ENCODE measurements at regions not wholly inside any gene's neighbourhood (a gene's known extent, or its start where the extent isn't known, plus 50 kb on each side); places are given as distances from the start of the nearest gene placed in this dataset.

DNA sequence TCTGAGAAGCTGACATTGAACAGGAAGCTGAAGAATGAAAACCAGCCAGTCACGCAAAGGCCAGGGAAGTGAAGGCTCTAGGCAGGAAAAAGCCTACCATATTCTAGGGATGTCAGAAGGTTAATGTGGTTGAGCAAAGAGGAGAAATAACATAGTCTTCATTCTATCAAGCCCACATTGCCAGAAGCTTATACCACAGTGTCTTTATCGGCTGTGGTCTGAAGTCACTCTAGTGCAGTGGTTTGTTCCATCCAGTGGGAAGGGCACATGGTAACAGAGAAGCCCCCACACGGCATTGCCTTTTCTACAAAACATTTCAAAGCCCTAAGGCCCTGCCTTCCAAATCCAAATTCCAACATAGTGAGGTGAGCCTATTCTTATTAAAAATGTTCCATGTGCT, 311.3 kb downstream of the TNS1 start:
- Histone ChIP-seq H3K9ac (ENCODE audit: low read depth, low read length) (no peak overlapping the region), H3K27ac (ENCODE audit: low read depth, low read length) (no peak overlapping the region), H3K4me3 (ENCODE audit: low read length) (no peak overlapping the region), H3K36me3 (ENCODE audit: insufficient read depth, low read length) (no peaks in the 10 kb centered on the region), H3K4me1 (ENCODE audit: insufficient read depth, low read length) (no peaks in the 10 kb centered on the region), H3K27me3 (ENCODE audit: insufficient read depth, low read length) (peaks cover 12% of the 10 kb centered on the region; the same call in 1 of the 2 replicates), H3K9me3 (ENCODE audit: insufficient read depth, low read depth, low read length) (no peaks in the 10 kb centered on the region)
- WGBS = 94% methylated on average over 3 of the region's 3 CpGs

DNA sequence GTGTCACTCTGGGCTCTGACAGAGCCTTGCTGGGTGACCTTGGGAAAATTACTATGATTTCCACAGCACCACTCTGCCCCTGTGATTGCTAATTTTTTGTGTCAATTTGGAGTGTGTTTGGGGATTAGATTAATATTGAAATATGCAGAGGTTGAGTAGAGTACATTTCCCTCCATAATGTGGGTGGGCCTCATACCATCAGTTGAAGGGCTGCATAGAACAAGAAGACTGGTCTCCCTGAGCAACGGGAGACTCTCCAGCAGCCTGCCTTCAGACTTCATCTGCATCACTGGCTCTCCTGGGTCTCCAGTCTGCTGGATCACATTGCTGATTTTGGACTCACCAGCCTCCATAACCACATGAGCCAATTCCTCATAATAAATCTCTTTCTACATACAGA, 313.7 kb downstream of the TNS1 start:
- Histone ChIP-seq H3K4me1 (ENCODE audit: insufficient read depth, low read length) (no peaks in the 10 kb centered on the region), H3K36me3 (ENCODE audit: insufficient read depth, low read length) (no peaks in the 10 kb centered on the region), H3K9ac (ENCODE audit: low read depth, low read length) (no peak overlapping the region), H3K27ac (ENCODE audit: low read depth, low read length) (no peak overlapping the region), H3K9me3 (ENCODE audit: insufficient read depth, low read depth, low read length) (no peaks in the 10 kb centered on the region), H3K27me3 (ENCODE audit: insufficient read depth, low read length) (peaks cover 27% of the 10 kb centered on the region), H3K4me3 (ENCODE audit: low read length) (no peak overlapping the region)
- 86% methylated on average over 1 of the region's 1 CpG for WGBS

DNA sequence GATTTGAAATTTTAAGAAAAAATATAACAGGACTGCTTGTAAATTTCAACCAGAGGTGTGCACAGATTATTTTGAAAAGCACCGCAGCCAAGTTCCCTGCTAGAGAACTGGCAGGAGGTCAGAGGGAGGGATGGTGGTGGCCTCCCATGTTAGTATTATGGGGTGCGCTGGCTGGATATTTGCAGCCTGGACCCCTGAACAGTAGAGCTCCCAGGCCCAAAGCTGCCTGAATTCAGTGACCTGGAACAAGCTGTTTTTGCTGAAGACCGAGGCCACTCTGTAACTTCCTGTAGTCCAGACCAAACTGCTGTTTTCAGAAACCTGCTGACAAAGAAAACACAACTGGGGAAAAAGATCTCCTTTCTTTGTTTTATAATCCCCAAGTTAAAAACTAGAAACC, 314.3 kb downstream of the TNS1 start:
- Histone ChIP-seq H3K27ac (ENCODE audit: low read depth, low read length) (no peak overlapping the region), H3K9me3 (ENCODE audit: insufficient read depth, low read depth, low read length) (no peaks in the 10 kb centered on the region), H3K4me3 (ENCODE audit: low read length) (no peak overlapping the region), H3K9ac (ENCODE audit: low read depth, low read length) (no peak overlapping the region), H3K27me3 (ENCODE audit: insufficient read depth, low read length) (peaks cover 33% of the 10 kb centered on the region), H3K4me1 (ENCODE audit: insufficient read depth, low read length) (no peaks in the 10 kb centered on the region), H3K36me3 (ENCODE audit: insufficient read depth, low read length) (no peaks in the 10 kb centered on the region)
- 90% methylated on average over 3 of the region's 3 CpGs for WGBS

DNA sequence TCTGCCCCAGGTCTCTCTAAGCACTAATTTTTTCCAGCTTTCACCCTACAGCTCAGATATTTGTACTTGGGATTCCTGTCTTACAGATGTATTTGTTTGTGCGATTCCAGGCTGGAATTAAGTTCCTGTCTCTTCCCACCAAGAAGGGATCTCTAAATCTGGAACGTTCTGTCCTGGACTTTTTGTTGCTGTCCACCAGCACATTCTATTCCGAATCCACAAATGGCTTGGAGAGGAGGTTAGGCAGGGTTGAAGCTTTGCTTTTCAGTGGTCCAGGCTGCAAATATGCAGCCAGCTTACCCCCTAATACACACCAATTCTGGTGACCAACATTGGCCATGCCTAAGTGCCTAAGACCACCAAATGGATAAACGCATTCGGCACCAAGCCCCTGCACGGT, 315.0 kb downstream of the TNS1 start:
- Histone ChIP-seq H3K4me1 (ENCODE audit: insufficient read depth, low read length) (no peaks in the 10 kb centered on the region), H3K9ac (ENCODE audit: low read depth, low read length) (no peak overlapping the region), H3K9me3 (ENCODE audit: insufficient read depth, low read depth, low read length) (no peaks in the 10 kb centered on the region), H3K27ac (ENCODE audit: low read depth, low read length) (no peak overlapping the region), H3K27me3 (ENCODE audit: insufficient read depth, low read length) (peaks cover 37% of the 10 kb centered on the region), H3K4me3 (ENCODE audit: low read length) (no peak overlapping the region), H3K36me3 (ENCODE audit: insufficient read depth, low read length) (no peaks in the 10 kb centered on the region)
- WGBS = 97% methylated on average over 6 of the region's 6 CpGs

DNA sequence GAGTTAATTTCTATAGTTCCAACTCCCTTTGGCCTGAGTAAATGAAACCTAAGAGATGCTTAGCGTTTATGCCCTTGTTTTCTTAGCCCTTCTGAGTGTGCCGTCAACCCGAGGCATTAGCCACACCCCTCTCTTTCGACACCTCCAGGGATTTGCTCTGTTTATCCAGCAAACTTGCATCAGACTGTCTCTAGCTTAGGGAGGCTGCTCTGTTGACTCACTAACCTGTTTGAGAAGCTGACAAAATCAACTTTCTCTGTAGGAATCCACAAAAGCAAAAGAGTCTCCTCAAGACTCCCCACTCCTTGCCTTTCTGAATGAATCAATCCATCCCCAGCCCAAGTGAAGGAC, 317.6 kb downstream of the TNS1 start:
- Histone ChIP-seq H3K27me3 (ENCODE audit: insufficient read depth, low read length) (peaks cover 37% of the 10 kb centered on the region), H3K9ac (ENCODE audit: low read depth, low read length) (no peak overlapping the region), H3K27ac (ENCODE audit: low read depth, low read length) (no peak overlapping the region), H3K36me3 (ENCODE audit: insufficient read depth, low read length) (no peaks in the 10 kb centered on the region), H3K4me3 (ENCODE audit: low read length) (no peak overlapping the region), H3K4me1 (ENCODE audit: insufficient read depth, low read length) (no peaks in the 10 kb centered on the region), H3K9me3 (ENCODE audit: insufficient read depth, low read depth, low read length) (no peaks in the 10 kb centered on the region)
- 43% methylated on average over 4 of the region's 4 CpGs for WGBS

DNA sequence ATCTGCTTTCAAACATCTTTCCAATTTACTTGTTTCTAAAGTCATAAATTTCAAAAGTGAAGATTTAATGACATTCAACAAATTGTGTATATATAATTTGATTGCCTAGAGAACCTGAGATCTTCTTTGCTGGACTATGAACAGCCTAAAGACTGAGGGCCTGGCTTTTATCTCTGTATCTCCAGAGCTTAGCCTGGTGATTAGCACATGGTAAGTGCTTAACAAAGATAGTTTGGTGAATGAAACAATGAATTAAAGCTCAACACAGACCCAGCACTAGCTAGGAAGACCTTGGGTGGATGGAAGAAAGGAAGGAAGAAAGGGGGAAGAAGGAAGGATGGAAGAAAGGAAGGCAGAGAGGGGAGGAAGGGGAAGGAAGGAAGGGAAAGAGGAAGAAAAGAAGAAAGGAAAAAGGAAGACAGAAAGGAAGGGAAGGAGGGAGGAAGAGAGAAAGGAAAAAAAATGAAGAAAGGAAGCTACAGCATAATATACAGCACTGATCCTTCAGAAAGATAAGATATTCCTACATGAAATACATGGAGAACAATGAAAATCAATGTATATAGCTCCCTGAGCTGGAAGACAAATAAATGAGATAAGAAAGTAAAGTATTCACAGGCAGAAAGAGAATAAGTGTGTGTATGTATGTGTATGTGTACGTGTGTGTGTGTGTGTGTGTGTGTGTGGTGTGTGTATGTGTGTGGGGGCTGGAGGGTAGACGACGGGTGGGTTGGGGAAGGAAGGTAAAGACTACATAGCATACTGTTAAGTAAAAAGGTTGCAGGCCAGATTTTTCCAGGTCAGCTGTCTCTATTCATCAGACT, 318.2 kb downstream of the TNS1 start:
- WGBS = 77% methylated on average over 3 of the region's 3 CpGs
- peaks cover 37% of the 10 kb centered on the region for H3K27me3 ChIP-seq (ENCODE audit: insufficient read depth, low read length)
- no peaks in the 10 kb centered on the region for H3K36me3 ChIP-seq (ENCODE audit: insufficient read depth, low read length)
- H3K4me1 ChIP-seq (ENCODE audit: insufficient read depth, low read length) = no peaks in the 10 kb centered on the region
- H3K4me3 ChIP-seq (ENCODE audit: low read length) = no peak overlapping the region
- H3K27ac ChIP-seq (ENCODE audit: low read depth, low read length) = no peak overlapping the region
- no peaks in the 10 kb centered on the region for H3K9me3 ChIP-seq (ENCODE audit: insufficient read depth, low read depth, low read length)
- H3K9ac ChIP-seq (ENCODE audit: low read depth, low read length) = no peak overlapping the region

DNA sequence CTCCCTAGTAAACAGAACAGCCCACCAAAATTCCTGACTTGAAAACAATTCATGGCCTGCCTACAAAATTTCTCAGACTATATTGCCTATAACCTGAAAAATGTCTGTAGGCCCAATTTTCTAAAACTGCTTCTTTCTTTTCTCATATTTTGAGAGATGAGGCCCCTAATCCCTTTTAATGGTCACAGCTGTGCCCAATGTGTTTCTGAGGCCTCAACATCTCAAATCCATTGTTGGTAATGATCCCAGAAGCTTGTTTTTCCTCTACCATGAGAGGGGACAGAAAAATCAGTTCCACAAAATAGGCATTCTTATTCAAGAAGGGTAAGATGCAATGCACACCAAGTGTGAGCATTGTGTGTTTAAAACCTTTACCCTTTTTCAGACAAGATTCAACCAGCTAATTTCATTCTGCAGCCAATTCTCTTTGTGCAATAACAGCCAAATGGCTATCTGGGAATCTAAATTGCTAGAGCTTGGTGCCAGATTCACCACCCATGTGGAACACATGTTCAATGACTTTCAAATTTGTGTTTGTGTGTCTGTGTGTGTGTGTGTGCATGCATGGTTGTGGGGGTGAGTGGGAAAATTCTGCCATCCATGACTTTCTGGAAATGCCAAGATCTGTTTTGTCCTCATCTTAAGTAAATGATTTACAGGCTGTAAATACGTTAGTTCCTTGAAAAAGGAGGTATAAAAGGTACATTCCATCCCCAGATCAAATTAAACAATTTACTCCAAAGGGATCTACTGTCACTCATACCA, 319.5 kb downstream of the TNS1 start:
- H3K36me3 ChIP-seq (ENCODE audit: insufficient read depth, low read length) = no peaks in the 10 kb centered on the region
- H3K4me3 ChIP-seq (ENCODE audit: low read length) = no peak overlapping the region
- no peak overlapping the region for H3K9ac ChIP-seq (ENCODE audit: low read depth, low read length)
- no peaks in the 10 kb centered on the region for H3K4me1 ChIP-seq (ENCODE audit: insufficient read depth, low read length)
- 100% methylated on average over 1 of the region's 1 CpG for WGBS
- peaks cover 37% of the 10 kb centered on the region for H3K27me3 ChIP-seq (ENCODE audit: insufficient read depth, low read length)
- H3K27ac ChIP-seq (ENCODE audit: low read depth, low read length) = no peak overlapping the region
- no peaks in the 10 kb centered on the region for H3K9me3 ChIP-seq (ENCODE audit: insufficient read depth, low read depth, low read length)

DNA sequence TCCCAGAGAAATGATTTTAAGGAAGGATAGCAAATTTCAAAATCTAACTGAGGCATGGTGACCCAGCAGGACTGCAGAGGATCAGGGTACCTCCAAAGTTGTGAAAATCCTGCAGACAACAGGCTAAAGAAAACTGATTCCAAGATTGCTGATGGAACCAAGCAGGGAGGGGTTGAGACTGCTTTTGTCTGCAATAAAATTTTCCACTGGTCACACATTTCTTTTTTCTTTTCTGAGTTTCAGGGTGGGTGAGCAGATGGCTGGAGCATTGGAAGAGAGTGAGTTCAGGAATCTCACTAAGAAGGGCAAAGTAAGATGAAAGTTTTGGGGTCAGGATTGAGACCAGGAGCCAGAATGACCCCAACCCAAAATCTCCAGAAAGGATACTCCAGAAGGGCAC, 321.0 kb downstream of the TNS1 start:
- no peaks in the 10 kb centered on the region for H3K9me3 ChIP-seq (ENCODE audit: insufficient read depth, low read depth, low read length)
- no peaks in the 10 kb centered on the region for H3K4me1 ChIP-seq (ENCODE audit: insufficient read depth, low read length)
- no peak overlapping the region for H3K27ac ChIP-seq (ENCODE audit: low read depth, low read length)
- peaks cover 27% of the 10 kb centered on the region for H3K27me3 ChIP-seq (ENCODE audit: insufficient read depth, low read length)
- H3K4me3 ChIP-seq (ENCODE audit: low read length) = no peak overlapping the region
- H3K9ac ChIP-seq (ENCODE audit: low read depth, low read length) = no peak overlapping the region
- H3K36me3 ChIP-seq (ENCODE audit: insufficient read depth, low read length) = no peaks in the 10 kb centered on the region

DNA sequence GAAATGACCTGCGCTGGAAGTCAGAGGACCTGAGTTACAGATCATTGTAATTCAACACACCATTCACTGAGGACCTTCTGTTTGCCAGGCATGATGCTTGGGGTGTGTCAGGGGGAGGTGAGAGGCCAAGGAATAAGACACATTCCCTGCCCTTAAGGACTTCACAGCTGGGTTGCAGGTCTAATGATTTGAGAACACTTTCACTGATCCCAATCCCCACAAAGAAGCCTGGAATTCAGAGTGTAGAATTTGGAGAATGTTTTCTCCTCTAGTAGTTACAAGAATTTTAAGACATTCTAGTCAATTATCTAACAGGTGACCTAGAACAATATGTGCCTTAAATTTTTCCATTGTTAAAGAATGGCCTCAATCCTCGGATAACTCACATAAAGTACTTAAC, 322.4 kb downstream of the TNS1 start:
- WGBS = 78% methylated on average over 1 of the region's 2 CpGs
- no peak overlapping the region for H3K27ac ChIP-seq (ENCODE audit: low read depth, low read length)
- no peak overlapping the region for H3K9ac ChIP-seq (ENCODE audit: low read depth, low read length)
- H3K9me3 ChIP-seq (ENCODE audit: insufficient read depth, low read depth, low read length) = no peaks in the 10 kb centered on the region
- peaks cover 19% of the 10 kb centered on the region for H3K27me3 ChIP-seq (ENCODE audit: insufficient read depth, low read length)
- H3K4me3 ChIP-seq (ENCODE audit: low read length) = no peak overlapping the region
- H3K4me1 ChIP-seq (ENCODE audit: insufficient read depth, low read length) = no peaks in the 10 kb centered on the region
- H3K36me3 ChIP-seq (ENCODE audit: insufficient read depth, low read length) = no peaks in the 10 kb centered on the region

DNA sequence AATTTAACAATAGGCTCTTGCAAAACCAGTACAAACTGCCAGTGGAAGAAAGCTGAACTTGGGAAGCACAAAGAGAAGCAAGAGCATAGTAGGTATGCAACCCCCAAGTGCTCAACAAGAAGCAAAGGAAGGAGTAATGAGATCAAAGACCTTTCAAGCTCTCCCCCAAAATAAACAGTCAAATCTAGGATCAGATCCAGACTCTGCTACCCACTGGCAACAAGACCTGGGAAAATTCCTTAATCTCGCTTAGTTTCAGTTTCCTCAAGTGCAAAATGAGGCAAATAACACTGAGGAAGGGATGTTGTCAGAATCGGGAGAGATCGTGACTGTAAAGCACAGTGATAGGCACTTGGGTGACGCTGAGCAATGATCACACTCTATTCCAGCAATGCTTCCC, 329.2 kb downstream of the TNS1 start:
- WGBS = 94% methylated on average over 4 of the region's 4 CpGs
- no peak overlapping the region for H3K4me3 ChIP-seq (ENCODE audit: low read length)
- no peaks in the 10 kb centered on the region for H3K9me3 ChIP-seq (ENCODE audit: insufficient read depth, low read depth, low read length)
- H3K36me3 ChIP-seq (ENCODE audit: insufficient read depth, low read length) = no peaks in the 10 kb centered on the region
- H3K4me1 ChIP-seq (ENCODE audit: insufficient read depth, low read length) = no peaks in the 10 kb centered on the region
- no peak overlapping the region for H3K9ac ChIP-seq (ENCODE audit: low read depth, low read length)
- no peaks in the 10 kb centered on the region for H3K27me3 ChIP-seq (ENCODE audit: insufficient read depth, low read length)
- no peak overlapping the region for H3K27ac ChIP-seq (ENCODE audit: low read depth, low read length)

DNA sequence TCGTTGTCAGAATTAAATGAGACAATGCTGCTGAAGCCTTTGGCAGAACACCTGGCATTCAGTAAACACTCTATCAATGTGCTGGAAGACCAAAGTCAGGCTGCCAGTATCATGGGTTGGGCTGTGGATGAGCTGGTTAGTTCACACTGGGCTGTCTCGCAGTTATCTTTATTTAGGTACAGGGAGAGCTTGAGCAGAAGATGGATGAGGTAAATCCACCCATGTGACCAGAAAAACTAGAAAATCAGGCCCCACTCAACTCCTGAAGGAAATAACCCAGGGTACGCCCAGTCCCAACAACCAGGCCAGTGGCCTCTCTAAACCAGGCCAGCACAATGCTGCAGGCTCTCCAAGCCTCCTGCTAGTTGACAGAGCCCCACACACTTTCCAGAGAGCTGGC, 330.3 kb downstream of the TNS1 start:
- no peaks in the 10 kb centered on the region for H3K36me3 ChIP-seq (ENCODE audit: insufficient read depth, low read length)
- no peaks in the 10 kb centered on the region for H3K27me3 ChIP-seq (ENCODE audit: insufficient read depth, low read length)
- H3K4me1 ChIP-seq (ENCODE audit: insufficient read depth, low read length) = no peaks in the 10 kb centered on the region
- no peaks in the 10 kb centered on the region for H3K9me3 ChIP-seq (ENCODE audit: insufficient read depth, low read depth, low read length)
- no peak overlapping the region for H3K4me3 ChIP-seq (ENCODE audit: low read length)
- WGBS = 89% methylated on average over 3 of the region's 3 CpGs
- H3K27ac ChIP-seq (ENCODE audit: low read depth, low read length) = no peak overlapping the region
- no peak overlapping the region for H3K9ac ChIP-seq (ENCODE audit: low read depth, low read length)
